HEK293T (cell line): ENCODE measurements at regions not wholly inside any gene's neighbourhood (a gene's known extent, or its start where the extent isn't known, plus 50 kb on each side); places are given as distances from the start of the nearest gene placed in this dataset.

Experiments used
- BHLHE40 ChIP-seq: fragments of 450-650 bp; IDR thresholded peaks from 2 replicates; pipeline ENCODE4 v1.6.1; 2016; ENCODE audit warnings: mild to moderate bottlenecking, moderate library complexity, borderline replicate concordance
- ELF4 ChIP-seq: fragments of 450-650 bp; IDR thresholded peaks from 2 replicates; pipeline ENCODE4 v1.6.1; 2017; ENCODE audit warnings: antibody characterized with exemption
- FOXK2 ChIP-seq: fragments of 450-650 bp; IDR thresholded peaks from 2 replicates; pipeline ENCODE4 v1.6.1; 2016; ENCODE audit warnings: mild to moderate bottlenecking
- SUZ12 ChIP-seq: fragments of 450-650 bp; IDR thresholded peaks from 2 replicates; pipeline ENCODE4 v1.6.1; 2016; ENCODE audit warnings: mild to moderate bottlenecking
- TARDBP ChIP-seq: fragments of 450-650 bp; IDR thresholded peaks from 2 replicates; pipeline ENCODE4 v1.6.1; 2016

GRCh38 chrX:149097786-149098185 is 407.3 kb downstream of the IDS start:
- TF ChIP-seq ELF4 (no peak), TARDBP (no peak), SUZ12 (no peak), FOXK2 (no peak), BHLHE40 (no peak)
